Retinal pigment epithelial cell (primary cell): ENCODE measurements at regions not wholly inside any gene's neighbourhood (a gene's known extent, or its start where the extent isn't known, plus 50 kb on each side); places are given as distances from the start of the nearest gene placed in this dataset.
A peak's percentile ranks its signal among the peaks of the same experiment; 100 is the strongest.
"Not testable (repeated sequence)": the region's sequence is repeated elsewhere in the genome, so short reads cannot be mapped to it uniquely, and the experiment has no call there.

Source experiments
- DNase-seq: peaks from one replicate; pipeline ENCODE4 v3.0.0-alpha.2; 2010; ENCODE audit warnings: low read depth
- H3K4me3 ChIP-seq: 2 replicates; pipeline ENCODE4 v1.5.1; 2011; ENCODE audit warnings: mild to moderate bottlenecking, low read length, control low read depth, moderate library complexity
- CTCF ChIP-seq: conservative IDR thresholded peaks from 2 replicates; pipeline ENCODE4 v1.5.1; 2011; ENCODE audit warnings: low read depth, low read length, control low read depth, inconsistent platforms

DNA sequence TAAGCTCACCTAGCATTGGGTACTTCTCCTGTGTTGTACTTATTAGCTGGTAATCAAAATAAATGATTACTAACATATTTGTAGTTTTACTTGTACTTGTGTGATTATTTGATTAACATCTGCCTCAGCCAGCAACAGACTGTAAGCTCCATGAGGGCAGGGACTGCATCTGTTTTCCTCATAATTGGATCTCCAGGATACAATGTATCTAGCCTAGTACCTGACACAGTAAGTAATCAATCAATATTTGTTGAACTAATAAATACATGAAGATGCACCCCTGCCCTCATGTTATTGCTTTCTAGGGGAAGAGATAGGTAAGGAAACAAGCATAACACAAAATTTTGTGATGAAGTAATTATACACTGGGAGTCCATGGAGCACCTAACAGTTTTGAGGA is 101.5 kb downstream of the TENT5C start:
- no peak for DNase-seq
- H3K4me3 ChIP-seq: no peak overlapping the region
- no peak for TF ChIP-seq CTCF

- no peak for DNase-seq
- TF ChIP-seq CTCF: no peak
- no peak overlapping the region for H3K4me3 ChIP-seq
These were observed 102.7 kb downstream of the TENT5C start for GRCh38 chr1:117708323-117709248.

GRCh38 chr1:117709249-117709691 is 103.4 kb downstream of the TENT5C start:
- DNase-seq: no peak
- no peak overlapping the region for H3K4me3 ChIP-seq
- no peak for TF ChIP-seq CTCF

GRCh38 chr1:117710710-117711109 is 104.9 kb downstream of the TENT5C start:
- TF ChIP-seq CTCF: peak; percentile 38
- H3K4me3 ChIP-seq: no peak overlapping the region
- no peak for DNase-seq

GRCh38 chr1:117712621-117713020 is 106.8 kb downstream of the TENT5C start:
- no peak for TF ChIP-seq CTCF
- H3K4me3 ChIP-seq: no peak overlapping the region
- DNase-seq: no peak

DNA sequence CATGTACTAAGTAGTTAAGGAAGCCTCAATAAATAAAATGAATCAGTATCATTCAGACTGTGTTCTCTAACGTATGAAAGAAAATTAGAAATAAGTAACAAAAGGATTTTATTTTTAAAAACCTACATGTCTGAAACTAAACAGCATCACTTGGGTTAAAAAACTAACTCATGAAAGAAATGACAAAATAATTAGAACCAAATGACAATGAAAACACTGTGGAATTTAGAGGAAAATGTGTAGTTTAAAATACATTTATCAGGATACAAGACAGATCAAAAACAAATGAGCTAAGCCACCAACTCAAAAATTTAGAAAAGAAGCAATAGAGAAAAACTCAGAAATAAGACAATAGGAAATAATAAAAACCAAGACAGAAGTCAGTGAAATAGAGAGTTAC is 108.7 kb downstream of the TENT5C start:
- no peak for TF ChIP-seq CTCF
- H3K4me3 ChIP-seq: no peak overlapping the region

DNA sequence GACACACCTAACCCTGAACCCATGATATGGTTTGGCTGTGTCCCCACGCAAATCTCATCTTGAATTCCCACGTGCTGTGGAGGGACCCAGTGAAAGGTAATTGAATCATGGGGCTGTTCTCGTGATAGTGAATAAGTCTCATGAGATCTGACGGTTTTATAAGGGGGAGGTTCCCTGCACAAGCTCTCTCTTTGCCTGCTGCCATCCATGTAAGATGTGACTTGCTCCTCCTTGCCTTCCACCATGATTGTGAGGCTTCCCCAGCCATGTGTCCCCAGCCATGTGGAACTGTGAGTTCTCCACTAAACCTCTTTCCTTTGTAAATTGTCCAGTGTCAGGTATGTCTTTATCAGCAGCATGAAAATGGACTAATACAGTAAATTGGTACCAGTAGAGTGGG is 110.2 kb downstream of the TENT5C start:
- not testable (repeated sequence) for H3K4me3 ChIP-seq, DNase-seq

More for the DNA sequence above, 108.7 kb downstream of the TENT5C start:
- no peak for DNase-seq

- DNase-seq, H3K4me3 ChIP-seq: not testable (repeated sequence)
These were observed 112.1 kb downstream of the TENT5C start for GRCh38 chr1:117717980-117718379.

DNA sequence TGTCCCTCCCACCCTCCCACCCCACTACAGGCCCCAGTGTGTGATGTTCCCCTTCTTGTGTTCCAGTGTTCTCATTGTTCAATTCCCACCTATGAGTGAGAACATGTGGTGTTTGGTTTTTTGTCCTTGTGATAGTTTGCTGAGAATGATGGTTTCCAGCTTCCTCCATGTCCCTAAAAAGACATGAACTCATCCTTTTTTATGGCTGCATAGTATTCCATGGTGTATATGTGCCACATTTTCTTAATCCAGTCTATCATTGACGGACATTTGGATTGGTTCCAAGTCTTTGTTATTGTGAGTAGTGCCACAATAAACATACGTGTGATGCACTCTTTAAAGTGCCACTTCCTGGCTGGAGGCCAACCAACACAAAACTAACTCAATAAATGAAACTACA is 112.7 kb downstream of the TENT5C start:
- H3K4me3 ChIP-seq, DNase-seq: not testable (repeated sequence)
